Transverse colon (tissue), 3 donors: ENCODE measurements at regions not wholly inside any gene's neighbourhood (a gene's known extent, or its start where the extent isn't known, plus 50 kb on each side); places are given as distances from the start of the nearest gene placed in this dataset.

Experiments
- CTCF ChIP-seq, 5 experiments: fragments of 200-600 bp in 3 of 5; fragments of 450-650 bp in 2 of 5; sonication (generic) in 3 of 5; IDR thresholded peaks; 1 replicate in 2 of 5; 2 replicates in 3 of 5; pipeline ENCODE4 v1.5.1; 2016 to 2017; ENCODE audit warnings: antibody characterized with exemption in 5 of 5, inconsistent platforms in 3 of 5, mild to moderate bottlenecking in 2 of 5, moderate library complexity in 1 of 5
- POLR2A ChIP-seq: fragments of 450-650 bp; IDR thresholded peaks from one replicate; pipeline ENCODE4 v1.6.1; 2016; ENCODE audit warnings: antibody characterized with exemption, mild to moderate bottlenecking, moderate library complexity

- no peak for TF ChIP-seq POLR2A
- no peak for TF ChIP-seq CTCF (IDR thresholded peaks at IDR 0.05)
Measured at GRCh38 chr15:94584833-94585244, 353.5 kb downstream of the MCTP2 start.
